T-helper 2 cell (primary cell): ENCODE measurements at regions not wholly inside any gene's neighbourhood (a gene's known extent, or its start where the extent isn't known, plus 50 kb on each side); places are given as distances from the start of the nearest gene placed in this dataset.
"Not testable (repeated sequence)": the region's sequence is repeated elsewhere in the genome, so short reads cannot be mapped to it uniquely, and the experiment has no call there.

Experiments
- DNase-seq, 5 experiments: peaks; one replicate each; pipeline versions ENCODE4 v3.0.0 to v3.0.0-alpha.2; 2012 to 2022

- not testable (repeated sequence) for DNase-seq
These were observed 524.2 kb downstream of the CWH43 start for GRCh38 chr4:49510238-49510637.

GRCh38 chr4:49511353-49511752 is 525.3 kb downstream of the CWH43 start:
- not testable (repeated sequence) for DNase-seq

DNA sequence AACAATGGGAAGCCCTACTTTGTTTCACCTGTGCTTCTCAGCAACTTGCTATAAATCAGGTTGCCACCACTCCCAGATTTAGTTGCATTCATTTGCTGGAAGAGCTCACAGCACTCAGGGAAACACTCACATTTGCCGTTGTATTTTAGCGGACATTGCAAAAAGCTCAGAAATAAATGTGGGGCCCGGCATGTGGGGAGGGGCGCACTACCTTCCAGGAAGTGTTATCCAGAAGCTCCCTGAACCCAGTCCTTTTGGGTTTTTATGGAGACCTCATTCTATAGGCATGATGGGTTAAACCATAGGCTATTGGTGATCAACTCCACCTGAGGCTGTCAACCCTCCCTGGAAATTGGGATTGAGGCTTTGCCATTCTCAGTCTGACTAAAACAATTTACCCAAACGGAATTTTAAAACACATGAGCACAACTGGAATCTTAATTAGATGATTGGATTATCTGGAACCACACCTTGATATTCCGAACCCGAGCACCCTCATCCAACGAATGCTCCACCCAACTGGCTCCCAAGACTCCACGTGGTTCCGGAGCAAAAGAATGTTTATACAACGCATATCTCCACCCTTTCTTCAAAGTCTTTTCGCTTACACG is 525.9 kb downstream of the CWH43 start:
- DNase-seq, result not testable (repeated sequence)

GRCh38 chr4:49512641-49513545 is 526.8 kb downstream of the CWH43 start:
- peak in 2 of 5 experiments; percentile 22 to 30 for DNase-seq

GRCh38 chr4:49513546-49514115 is 527.6 kb downstream of the CWH43 start:
- DNase-seq, result peak in 1 of 5 experiments; percentile 24

GRCh38 chr4:49514171-49514699 is 528.2 kb downstream of the CWH43 start:
- peak in 1 of 5 experiments; percentile 29 for DNase-seq

GRCh38 chr4:49514841-49515240 is 528.8 kb downstream of the CWH43 start:
- peak in 1 of 5 experiments; percentile 19 for DNase-seq

DNA sequence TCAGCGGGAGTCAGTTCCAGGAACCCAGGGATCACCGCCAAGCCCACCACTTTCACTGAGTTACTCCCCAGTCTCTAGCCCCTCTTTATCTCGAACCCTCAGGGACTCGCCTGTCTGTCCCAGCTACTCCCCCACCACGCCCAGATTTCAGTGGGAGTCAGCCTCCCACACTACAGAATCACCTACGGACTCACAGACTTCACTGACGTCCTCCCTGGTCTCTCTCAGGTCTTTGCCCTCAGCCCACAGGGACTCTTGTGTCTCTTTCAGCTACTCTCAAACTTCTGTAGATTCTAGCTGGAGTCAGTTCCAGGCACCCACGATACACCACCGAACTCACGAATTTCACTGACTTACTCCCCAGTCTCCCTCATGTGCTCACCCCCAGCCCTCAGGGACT is 529.2 kb downstream of the CWH43 start:
- not testable (repeated sequence) for DNase-seq

DNA sequence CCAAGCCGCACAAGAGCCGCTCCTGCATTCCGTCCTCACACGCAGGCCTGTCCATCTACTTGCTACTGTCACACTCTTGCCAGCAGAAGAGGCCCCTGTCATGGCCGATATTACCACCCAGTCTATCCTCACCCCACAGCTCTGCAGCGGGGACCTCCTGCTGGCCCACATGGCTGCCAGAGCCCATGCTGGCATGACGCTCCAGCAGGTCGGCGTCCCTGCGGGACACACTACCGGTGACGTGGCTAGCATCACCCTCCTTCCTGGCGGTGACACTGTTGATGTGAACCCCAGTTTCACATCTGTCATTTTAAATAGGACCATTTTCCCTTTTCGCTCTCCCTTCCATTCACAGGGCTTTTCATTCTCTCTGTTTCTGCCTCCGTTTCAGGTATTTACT is 530.0 kb downstream of the CWH43 start:
- DNase-seq, result not testable (repeated sequence)

DNA sequence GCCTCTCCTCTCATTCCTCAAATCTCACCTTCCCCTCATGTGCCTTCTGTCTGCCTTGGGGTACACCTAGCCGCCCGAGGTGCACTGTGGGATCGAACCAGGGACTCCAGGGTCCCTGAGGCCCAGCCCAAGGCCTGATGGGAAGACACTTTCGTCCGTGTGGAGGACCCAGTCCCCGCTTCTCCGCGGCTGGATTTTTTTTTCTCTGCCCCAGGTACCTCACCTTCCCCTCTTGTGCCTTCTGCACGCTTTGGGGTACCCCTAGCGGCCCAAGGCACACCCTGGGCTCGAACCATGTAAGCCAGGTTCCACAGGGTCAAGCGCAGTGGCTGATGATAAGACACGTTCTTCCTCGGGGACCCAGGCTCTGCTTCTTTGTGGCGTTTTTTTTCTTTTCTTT is 530.7 kb downstream of the CWH43 start:
- DNase-seq, result no peak

DNA sequence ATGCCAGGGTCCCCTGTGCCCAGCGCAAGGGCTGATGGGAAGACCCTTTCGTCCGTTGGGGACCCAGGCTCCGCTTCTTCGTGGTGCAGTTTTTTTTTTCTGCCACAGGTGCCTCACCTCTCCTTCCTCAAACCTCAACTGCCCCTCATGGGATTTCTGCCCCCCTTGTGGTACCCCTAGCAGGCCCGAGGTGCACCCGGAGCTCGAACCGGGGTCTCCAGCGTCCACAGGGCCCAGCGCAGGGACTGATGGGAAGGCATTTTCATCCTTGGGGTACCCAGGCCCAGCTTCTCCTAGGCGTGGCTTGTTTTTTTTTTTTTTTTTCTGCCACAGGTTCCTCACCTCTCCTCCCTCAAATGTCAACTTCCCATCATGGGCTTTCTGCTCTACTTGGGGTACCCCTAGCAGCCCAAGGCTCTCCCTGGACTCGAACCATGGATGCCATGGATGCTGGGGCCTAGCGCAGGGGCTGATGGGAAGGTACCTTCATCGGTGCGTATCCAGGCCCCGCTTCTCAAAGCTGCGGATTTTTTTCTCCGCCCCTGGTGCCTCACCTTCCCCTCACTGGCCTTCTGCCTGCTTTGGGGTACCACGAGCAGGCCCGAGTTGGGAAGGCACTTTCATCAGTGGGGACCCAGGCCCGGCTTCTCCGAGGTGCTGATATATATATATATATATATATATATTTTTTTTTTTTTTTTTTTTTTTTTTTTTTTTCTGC is 531.6 kb downstream of the CWH43 start:
- not testable (repeated sequence) for DNase-seq

- DNase-seq, result not testable (repeated sequence)
These were observed 533.3 kb downstream of the CWH43 start for GRCh38 chr4:49519150-49520035.

GRCh38 chr4:49523816-49524765 is 538.0 kb downstream of the CWH43 start:
- DNase-seq, result not testable (repeated sequence)

DNA sequence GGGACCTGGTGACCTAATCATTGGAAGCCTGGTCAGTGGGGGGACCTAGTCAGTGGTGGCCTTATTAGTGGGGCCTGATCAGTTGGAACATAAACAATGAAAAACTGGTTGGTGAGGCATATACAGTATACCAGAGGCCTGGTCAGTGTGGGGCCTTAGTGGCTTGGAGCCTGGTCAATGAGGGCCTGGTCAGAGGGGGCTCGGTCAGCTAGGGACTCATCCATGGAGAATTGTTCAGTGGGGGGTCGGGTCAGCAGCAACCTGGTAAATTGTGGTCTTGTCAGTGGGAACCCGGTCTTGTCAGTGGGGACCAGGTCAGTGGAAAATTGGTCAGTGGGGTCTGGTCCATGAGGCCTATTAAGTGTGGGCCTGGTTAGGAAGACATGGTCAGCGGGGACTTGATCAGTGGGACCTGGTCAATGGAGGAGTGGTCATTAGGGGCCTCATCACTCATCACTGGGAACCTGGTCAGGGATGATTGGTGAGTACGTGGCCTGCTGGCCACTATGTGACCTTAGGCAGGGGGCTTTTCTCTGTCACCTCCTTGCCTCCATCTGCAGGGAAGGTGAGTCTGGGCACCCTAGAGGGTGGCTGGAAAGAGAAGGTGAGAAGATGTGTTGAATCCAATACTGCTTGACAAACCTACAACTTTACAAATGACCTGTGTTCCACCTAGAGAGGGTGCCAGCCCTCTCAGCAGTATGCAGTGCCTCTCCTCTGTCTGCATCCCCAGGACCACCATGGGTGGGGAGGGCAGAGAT is 573.0 kb downstream of the CWH43 start:
- not testable (repeated sequence) for DNase-seq

GRCh38 chr4:49560131-49560816 is 574.2 kb downstream of the CWH43 start:
- not testable (repeated sequence) for DNase-seq

GRCh38 chr4:49560883-49561282 is 574.8 kb downstream of the CWH43 start:
- DNase-seq, result not testable (repeated sequence)

- not testable (repeated sequence) for DNase-seq
These were observed 584.2 kb downstream of the CWH43 start for GRCh38 chr4:49570248-49570647.

- not testable (repeated sequence) for DNase-seq
These were observed 587.7 kb downstream of the CWH43 start for GRCh38 chr4:49573666-49574215.
